AG08396 (cell line): ENCODE measurements at regions not wholly inside any gene's neighbourhood (a gene's known extent, or its start where the extent isn't known, plus 50 kb on each side); places are given as distances from the start of the nearest gene placed in this dataset.
"Not testable (repeated sequence)": the region's sequence is repeated elsewhere in the genome, so short reads cannot be mapped to it uniquely, and the experiment has no call there.

ENCODE experiments used
- DNase-seq: peaks from one replicate; pipeline ENCODE4 v3.0.0; 2012; ENCODE audit warnings: low spot score, mixed read lengths

DNA sequence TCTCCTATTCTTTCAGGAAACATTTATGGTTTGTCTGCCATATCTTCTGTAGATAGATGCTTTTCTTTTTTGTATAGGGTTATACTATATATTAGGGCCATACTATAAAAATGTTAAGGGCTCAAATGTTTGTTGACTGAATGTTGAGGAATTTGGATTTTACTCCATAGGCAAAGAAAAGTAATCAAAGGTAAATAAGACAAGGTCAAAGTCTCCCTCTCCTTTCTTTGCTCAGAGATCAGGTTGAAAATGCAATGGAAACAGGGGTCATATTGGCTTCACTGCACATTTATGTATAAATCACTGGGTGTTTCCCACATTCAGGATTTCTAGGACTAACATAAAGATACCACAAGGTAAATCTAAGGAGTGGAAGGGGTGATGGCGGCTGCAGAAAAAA is 291.4 kb upstream of the FZD8 start:
- DNase-seq, result no peak

DNA sequence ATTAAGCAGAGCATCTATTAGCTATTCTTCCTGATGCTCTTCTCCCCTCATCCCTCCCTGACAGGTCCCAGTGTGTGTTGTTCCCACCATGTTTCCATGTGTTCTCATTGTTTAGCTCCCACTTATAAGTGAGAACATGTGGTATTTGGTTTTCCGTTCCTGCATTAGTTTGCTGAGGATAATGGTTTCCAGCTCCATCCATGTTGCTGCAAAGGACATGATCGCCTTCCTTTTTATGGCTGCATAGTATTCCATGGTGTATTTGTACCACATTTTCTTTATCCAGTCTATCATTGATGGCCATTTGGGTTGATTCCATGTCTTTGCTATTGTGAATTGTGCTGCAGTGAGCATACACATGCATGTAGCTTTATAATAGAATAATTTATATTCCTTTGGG is 287.9 kb upstream of the FZD8 start:
- DNase-seq, result not testable (repeated sequence)

DNA sequence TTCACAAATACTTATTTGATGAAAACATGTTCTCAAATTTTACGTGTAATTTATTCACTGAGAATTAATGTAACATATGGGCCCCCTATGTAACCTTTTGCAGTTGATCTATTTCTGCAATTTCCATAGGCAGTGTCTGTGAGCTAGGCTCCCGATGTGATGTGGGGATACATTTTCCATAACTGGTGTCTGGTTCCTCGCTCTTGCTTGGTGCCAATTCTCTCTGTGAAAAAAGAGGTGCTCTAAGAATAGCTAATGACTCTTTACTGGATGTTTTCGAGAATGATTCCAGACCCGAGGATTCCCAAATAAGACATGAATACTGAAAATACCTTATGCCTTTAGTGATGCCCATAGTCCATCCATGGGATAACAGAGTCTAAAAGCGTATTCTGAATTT is 286.7 kb upstream of the FZD8 start:
- no peak for DNase-seq

DNA sequence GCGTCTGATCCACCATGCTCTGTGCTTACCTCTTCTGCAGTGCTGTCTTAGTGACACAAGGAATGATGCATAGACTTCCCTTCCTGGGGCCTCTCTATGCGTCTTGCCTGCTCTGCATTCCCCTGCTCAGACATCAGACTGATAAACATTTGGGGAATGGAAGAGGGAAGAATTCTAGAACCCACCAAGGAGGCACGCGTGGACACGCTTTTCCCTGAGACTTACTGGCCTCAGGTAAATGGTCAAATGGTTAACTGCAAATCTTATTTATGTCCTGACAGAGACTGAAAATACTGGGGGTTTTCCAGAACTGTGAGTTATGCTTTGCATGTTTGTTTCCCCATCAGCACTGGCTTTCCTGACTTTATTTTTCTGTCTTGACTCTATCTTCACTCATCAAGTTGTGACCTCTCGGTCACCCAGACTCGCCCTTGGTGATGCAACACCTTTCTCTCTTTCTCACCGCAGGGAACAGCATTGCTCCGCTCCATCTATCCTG is 285.9 kb upstream of the FZD8 start:
- no peak for DNase-seq

DNA sequence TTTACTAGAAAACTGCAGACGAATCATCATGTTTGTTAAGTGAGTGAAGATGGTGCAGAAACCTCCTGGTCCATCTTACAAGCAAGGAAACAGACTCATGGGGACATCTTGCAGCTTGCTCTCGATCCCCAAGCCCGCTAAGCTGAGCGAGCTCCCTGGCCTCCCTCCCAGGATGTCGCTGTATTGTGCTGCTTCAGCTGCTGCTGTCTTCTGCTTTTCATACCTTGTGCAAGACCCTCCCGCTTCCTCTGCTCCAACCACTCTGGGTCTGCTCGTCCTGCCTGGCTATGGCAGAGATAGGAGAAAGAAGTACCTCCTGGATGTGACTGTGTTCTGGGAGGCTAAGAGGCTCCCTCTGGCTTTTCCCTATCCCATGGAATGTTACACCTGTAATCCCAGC is 285.2 kb upstream of the FZD8 start:
- no peak for DNase-seq

DNA sequence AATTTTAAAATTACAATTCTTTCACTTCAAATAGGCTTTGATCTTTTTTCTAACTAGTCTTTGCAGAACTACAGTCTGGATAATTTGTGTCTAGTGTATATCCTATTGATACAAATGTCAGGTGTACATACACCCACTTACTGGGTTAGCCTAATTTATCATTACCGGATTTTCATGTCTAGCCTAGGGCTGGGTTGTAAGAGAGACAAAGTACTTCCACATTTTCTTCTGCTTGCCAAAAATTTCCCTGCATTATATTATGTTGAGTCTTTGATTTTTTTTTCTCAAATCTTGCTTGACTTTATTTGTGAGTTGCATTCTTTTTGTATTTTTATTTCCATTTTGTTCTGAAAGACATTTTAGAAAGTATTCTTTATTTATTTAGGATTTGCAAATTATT is 284.8 kb upstream of the FZD8 start:
- DNase-seq, result no peak

DNA sequence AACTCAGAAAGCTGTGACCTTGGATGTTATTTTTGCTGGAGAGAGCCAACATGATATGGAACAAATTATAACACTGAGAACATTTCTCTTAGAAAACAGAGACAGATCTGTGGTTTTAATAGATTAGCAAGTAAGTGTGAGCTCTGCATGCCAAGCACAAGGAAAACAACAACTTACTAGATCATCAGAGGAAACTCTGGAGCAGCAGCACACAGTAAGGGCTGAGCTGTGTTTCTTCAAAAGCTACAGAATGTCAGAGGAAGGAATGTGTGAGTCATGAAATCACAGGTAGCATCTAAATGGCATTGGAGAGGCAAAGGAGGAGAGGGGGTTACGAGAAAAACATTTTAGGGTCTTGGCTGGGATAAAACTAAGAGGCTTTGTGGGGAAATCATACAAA is 283.4 kb upstream of the FZD8 start:
- DNase-seq, result no peak

DNA sequence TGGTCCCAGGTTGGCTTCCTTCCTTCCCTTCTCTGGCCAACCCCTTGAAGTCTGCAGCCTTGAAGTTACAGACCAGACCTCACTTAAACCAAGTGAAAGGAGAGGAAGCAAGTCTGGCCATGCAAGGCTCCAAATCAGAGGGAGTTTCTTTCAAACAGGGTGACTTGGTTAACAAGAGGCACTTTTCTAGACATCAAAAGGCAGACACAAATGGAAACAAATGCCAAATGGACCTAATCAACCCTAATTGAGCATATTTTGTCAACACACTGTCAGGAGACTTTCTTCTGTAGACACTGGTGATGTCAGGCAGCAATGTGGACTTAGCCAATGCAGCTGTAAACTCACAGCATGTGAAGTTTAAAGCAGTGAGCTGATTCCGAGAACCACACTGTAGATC is 282.7 kb upstream of the FZD8 start:
- no peak for DNase-seq

DNA sequence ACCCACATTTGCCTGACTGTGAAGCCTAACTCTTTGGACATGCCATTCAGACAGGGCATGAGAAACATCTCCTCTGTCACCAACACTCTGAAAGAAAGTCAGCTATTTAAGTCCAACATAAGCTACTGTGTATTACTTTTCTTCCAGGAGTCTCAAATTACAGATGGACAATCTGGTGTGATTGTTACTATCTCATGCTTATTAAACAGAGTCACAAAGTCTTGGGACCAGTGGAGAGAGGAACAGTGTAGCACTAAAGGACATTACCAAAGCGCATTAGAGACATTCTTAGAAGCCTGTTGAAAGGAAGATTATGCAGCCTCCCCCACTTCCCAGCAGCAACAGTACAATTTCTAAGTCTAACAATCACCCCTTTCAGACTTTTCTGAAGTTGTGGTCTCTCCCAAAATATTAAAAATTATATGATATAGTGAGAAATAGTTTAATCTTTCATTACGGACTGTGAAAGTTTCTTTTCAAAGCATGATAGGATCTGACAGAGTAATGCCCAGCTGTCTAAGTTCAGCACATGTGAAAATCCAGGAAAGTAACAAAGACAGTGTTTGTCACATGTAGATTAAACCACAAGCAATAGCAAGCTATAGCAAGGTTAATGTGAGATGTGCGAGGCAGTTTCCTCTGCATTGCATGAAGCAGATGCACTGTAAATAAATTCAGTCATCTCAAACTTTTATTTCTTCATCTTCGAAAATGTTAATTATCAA is 280.9 kb upstream of the FZD8 start:
- DNase-seq, result no peak

DNA sequence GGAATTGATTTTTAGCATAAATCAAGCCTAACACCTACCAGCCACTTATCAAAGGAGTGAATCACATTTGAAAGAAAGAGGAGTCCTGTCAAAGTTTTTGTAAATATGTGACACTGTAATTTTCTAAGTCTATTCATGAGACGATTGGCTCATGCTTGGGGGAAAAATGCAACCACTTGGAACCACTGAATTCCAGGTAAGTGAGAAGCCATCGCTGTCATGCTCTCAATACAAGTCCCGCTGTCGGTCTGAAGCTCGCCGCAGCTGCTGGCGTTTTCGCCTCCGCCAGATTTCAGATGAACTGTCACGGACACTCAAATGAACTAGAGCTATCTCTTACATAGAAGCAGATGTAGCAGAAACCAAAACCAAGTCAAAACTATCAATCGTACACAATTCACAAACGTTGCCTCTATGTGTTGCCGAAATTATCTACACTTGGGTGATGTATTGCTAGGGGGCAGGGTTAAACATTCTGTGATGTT is 279.8 kb upstream of the FZD8 start:
- no peak for DNase-seq

DNA sequence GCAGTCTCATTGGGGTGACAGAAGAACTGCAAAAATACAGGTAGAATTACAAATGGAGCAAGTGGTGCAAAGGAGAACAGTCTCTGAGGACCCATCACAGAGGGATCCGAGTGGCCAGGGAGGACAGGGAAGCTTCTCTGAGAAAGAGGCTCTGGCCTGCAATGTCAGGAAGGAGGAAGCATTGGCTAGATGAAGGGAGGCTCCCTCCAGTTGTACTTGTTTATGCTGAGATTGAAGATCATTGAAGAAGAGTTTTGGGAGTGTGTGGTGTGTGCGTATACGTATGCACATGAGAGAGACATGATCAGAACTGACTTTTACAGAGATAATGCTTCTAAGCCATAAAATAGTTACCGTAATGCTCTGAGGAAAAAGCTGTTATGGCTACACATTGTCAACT is 274.7 kb upstream of the FZD8 start:
- no peak for DNase-seq

DNA sequence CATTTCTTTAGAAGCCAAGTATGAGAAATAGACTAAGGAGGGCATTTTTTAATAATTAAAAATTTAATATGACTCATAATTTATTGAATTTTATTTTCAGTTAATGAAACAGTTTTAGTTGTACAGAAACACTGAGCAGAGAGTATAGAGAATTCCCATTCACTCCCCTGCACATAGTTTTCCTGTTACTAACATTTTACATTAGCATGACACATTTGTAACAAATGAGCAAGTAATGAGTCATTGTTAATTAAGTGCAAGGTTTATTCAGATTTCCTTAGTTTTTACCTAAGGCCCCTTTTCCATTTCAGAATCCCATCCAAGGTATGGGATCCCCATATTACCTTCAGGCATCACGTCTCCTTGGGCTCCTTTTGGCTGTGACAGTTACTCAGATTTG is 271.5 kb upstream of the FZD8 start:
- DNase-seq, result peak; percentile 17

DNA sequence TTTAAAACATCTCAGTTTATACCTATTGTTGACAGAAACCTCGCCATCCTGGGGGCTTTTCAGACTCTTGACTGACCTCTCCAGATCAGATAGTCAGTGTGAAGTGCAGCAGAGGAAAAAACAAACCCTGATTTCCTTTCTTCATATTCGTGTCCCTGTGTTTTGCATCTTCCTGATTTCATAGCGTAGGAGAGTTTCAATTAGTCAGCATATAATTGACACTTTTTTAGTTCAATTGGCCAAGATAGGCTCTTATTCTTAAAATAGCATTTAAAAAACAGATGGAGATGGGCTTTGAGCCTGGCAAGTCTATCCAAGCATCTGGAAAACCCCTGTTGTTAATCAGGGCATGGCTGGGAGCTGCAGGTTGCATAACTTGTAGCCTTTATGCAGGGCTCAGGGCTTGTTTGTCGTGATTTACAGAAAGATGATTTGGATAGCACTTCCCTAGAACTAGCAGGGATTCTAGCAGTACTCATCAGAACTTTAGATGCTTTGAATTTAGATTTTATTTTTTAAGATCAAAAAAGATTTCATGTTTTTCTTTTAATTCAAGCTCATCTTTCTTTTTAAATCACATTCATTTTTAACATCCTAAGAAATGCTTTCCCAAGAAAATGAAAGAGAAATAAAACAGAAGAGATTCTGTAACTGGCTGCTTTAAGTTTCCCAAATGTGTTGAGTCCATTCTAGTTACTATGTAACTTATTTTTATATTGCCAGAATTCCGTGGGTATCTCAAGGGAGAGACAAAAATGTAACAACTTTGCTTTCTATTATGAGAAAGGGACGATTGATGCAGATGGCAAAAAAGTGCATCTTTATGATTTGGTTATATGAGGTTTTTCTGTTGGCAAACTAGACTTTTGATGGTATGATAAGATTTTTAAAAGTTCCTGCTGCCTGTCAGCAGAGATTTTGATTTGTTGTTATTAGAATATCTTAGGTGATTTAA is 270.8 kb upstream of the FZD8 start:
- DNase-seq, result peak; percentile 28

DNA sequence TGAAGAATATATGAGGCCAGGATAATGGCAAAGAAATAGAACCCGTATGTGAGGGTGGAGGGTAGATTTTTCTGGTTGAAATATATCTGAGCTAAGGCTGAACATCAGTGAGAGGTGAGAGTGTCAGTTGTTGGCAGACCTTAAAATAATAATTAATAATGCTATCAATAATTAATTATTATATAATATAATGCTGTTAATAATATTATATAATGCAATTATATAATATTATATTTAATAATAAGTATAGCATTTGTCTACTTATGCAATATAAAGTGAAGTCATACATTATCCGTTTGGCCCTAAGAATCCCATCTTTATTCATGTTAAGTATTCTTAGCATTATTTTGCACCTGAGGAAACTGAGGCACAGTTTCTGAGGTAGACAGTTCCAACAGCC is 269.9 kb upstream of the FZD8 start:
- DNase-seq, result no peak

DNA sequence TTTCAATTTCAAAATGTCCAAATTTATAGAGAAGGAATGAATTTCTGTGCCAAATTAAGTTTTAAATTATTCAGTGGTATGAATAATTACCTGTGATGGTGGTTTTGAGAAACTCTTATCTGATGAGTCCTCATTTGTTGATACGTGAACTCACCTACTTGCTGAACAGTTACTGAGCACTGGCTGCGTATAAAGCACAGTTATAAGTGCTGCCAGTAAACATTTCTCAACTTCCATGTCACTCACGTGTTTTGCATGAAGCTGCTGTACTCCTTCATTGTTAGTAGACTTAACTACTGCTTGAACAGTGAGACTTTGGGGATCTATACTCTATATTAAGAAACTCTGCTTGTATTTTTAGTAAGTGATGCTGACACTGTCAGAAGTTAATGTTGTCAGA is 269.1 kb upstream of the FZD8 start:
- DNase-seq, result no peak

DNA sequence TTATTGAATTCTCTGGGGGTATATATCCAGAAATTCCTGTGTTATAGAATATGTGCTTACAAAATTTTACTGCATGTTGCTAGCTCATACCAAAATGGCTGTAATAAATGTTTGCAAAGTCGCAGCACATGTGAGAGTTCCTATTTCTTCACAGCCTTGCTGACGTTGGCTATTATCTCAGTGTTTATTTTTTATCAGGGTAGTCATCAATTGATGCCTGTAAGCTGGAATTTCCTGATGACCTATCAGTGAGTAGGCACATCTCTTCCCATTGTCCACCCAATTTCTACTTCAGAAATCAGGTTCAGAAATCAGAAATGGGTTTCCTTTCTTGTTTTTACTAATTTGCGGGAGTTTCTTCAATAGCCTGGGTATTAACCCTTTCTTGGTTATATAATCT is 268.1 kb upstream of the FZD8 start:
- DNase-seq, result peak; percentile 39

DNA sequence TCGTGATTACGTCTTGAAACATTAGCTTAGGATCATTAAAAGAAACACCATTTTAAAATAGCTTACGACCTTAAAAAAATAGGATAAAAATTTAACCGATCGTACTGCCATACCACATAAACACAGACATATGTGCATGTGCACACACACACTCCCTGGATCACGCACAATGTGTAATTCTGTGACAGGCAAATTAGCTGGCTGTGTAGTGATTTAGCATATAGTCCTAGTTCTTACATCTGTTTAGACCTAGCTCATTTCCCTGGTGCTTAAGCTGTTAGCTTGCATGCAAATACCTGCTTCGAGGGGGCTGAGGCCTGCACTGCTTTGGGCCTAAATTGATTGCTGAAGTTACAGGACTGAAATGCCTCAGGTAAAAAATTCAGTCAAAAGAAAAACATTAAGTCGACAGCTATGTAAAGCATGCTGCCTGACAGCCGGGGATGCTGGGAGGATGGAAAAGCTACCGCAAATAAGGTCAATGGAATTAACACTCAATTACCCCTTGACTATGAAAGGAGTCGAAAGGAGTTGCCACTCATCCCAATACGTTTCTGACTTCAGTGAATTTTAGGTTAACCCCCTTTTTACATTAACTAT is 267.1 kb upstream of the FZD8 start:
- DNase-seq, result no peak

DNA sequence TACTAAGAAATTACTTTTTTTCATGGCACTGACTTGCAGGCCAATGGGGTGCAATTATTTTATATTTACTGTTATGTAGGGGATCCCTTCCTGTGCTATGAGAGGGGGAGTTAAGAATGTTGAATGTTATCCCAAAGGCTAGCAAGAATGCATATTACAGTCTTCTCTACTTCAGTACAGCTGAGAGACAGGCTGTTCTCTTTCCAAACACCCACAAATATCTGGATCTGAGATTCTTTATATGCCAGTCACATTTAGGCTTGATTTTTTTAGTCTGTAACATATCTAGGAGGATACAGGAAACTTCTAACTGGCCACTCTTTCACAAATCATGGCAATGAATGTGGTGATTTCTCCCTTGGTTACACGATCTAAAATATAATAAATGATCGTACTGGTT is 266.4 kb upstream of the FZD8 start:
- no peak for DNase-seq

DNA sequence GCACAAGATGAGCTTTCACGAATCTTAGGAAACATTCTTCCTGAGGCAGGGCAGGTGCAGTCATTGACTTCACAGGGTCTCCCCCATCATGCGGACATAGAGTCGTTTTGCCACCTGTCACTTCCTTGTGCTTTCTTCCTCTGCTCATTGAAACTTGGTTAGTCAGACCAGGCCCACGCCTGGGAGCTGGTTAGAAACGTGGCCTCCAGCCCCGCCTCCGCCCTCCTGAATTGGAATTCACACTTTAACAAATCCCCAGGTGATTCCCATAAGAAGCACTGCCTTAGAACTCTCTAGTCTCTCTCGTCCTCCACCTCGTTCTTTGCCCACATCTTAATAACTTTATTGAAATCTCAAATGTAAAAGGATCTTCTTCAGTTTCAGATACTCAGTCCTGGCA is 265.5 kb upstream of the FZD8 start:
- DNase-seq, result no peak

DNA sequence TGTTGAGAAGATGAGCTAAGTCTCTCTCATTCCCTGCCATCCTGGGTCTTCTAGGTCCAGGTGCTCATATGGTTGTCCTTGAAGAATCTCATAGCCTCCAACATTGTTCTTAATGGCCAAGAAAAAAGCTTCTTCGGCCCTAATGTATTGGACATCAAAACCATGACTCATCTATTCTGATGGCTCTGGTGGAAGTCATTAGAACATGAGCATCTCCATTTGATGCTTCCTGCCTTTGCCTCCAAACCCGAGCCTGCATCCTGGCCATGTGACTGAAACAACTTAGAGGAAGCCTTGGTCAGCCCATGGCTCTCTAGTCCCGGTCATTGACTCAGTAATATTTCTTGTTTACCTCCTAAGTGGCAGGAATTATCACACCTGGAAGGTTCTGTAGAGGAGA is 264.1 kb upstream of the FZD8 start:
- DNase-seq, result no peak

DNA sequence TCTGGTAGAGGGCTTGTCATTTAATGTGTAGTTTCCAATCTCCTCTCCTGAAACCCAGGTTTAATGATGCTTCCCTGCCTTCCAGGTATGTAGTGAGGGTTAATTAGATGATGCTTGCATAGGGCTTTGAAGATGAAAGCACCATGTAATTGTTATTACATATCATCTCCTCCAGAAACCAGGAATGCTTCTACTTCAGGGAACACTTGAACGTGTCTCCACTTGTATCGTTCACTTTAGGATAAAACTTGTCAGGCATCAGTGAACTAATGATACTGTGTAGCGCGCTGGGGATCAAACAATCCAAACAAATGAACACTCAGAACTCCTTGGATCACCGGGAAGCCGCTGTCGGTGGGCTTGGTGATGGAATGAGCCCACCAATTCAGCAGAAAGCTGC is 260.9 kb upstream of the FZD8 start:
- no peak for DNase-seq

DNA sequence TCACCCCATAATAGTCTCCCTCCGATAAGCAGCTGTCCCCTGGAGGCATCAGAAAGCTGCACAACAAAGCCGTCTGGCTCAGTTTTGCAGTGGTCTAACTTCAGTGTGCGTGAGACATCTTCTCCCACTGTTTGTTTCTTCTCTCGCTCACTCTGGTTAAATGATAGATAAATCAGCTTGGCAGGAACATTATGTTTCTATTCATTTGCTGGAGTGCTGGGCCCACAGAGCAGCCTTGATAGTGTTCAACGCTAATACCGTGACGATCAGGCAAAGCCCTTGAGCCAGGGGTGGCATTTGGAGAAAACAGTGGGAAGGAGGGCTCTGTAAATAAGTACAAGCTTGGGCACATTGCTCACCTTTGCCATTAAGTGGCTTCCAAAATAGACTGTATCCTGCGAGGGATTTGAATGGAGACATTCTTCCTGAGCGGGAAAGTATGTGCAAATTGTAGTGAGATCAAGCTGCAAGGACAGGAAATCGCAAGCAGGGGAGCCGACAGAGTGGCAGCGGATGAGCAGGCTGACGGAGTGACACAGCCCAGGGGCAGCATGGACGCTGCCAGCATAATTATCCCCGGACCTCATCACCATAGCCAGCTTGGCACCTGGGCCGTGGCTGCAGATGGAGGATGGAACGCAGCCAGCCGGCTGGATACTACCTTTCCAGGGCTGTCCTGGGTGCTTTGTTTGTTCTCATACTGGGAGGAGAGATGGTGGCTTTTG is 256.8 kb upstream of the FZD8 start:
- no peak for DNase-seq
